ENCODE measurements at regions not wholly inside any gene's neighbourhood (a gene's known extent, or its start where the extent isn't known, plus 50 kb on each side); places are given as distances from the start of the nearest gene placed in this dataset.

DNA sequence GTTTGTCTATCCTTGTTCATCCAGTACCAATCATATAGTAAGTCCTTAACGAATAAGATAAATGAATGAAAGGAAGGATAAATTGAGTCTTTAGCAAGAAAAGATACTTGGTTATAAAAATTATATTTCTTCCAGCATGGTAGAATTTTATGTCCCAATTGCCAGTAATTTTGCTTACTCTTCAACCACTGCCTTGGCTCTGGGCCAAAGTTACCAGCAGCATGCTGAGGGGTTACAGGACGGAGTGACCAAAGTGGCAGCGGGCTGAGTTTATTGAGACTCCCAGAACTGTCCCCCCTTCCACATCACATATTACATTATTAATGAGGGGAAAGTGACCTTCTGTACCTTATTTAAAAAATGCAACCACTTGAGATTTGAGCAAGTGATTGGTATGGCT lies 121.7 kb downstream of the RASGEF1B start:
- Histone ChIP-seq H3K27me3 (no peaks in the 10 kb centered on the region), H3K27ac (no peak overlapping the region), H3K9me3 (no peaks in the 10 kb centered on the region), H3K4me3 (no peak overlapping the region), H3K4me1 (no peaks in the 10 kb centered on the region), H3K36me3 (no peaks in the 10 kb centered on the region)
- DNase-seq (ENCODE audit: low spot score in 2 of 2): no peak
- TF ChIP-seq POLR2A (IDR thresholded peaks at IDR 0.05) (no peak), EP300 (IDR thresholded peaks at IDR 0.05) (no peak), POLR2AphosphoS5 (IDR thresholded peaks at IDR 0.05) (no peak)
- TF ChIP-seq, protein P1, sequence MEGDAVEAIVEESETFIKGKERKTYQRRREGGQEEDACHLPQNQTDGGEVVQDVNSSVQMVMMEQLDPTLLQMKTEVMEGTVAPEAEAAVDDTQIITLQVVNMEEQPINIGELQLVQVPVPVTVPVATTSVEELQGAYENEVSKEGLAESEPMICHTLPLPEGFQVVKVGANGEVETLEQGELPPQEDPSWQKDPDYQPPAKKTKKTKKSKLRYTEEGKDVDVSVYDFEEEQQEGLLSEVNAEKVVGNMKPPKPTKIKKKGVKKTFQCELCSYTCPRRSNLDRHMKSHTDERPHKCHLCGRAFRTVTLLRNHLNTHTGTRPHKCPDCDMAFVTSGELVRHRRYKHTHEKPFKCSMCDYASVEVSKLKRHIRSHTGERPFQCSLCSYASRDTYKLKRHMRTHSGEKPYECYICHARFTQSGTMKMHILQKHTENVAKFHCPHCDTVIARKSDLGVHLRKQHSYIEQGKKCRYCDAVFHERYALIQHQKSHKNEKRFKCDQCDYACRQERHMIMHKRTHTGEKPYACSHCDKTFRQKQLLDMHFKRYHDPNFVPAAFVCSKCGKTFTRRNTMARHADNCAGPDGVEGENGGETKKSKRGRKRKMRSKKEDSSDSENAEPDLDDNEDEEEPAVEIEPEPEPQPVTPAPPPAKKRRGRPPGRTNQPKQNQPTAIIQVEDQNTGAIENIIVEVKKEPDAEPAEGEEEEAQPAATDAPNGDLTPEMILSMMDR (IDR thresholded peaks at IDR 0.05): no peak
- 91% methylated on average over 3 of the region's 3 CpGs for WGBS

DNA sequence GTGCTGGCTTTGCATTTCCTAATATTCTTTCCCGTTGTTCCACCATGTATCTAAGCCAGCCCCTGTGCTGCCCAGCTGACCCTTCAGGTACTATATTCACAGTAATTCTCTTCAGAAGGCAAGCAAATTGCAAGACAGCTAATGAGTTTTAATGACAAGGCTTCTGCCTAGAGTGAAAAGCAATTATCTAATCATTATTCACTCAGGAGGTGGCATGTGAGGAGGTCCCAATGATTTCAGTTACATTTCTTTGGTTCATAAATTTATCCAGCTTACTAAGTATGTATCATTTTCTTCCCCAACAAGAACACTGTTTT lies 123.0 kb downstream of the RASGEF1B start:
- 60% methylated on average over 1 of the region's 1 CpG for WGBS
- Histone ChIP-seq H3K4me1 (no peaks in the 10 kb centered on the region), H3K27ac (no peak overlapping the region), H3K27me3 (no peaks in the 10 kb centered on the region), H3K4me3 (no peak overlapping the region), H3K9me3 (no peaks in the 10 kb centered on the region), H3K36me3 (no peaks in the 10 kb centered on the region)
- no peak for DNase-seq (ENCODE audit: low spot score in 2 of 2)
- TF ChIP-seq POLR2A (IDR thresholded peaks at IDR 0.05) (no peak), EP300 (IDR thresholded peaks at IDR 0.05) (no peak), POLR2AphosphoS5 (IDR thresholded peaks at IDR 0.05) (no peak)
- TF ChIP-seq, protein P1 (IDR thresholded peaks at IDR 0.05): no peak

DNA sequence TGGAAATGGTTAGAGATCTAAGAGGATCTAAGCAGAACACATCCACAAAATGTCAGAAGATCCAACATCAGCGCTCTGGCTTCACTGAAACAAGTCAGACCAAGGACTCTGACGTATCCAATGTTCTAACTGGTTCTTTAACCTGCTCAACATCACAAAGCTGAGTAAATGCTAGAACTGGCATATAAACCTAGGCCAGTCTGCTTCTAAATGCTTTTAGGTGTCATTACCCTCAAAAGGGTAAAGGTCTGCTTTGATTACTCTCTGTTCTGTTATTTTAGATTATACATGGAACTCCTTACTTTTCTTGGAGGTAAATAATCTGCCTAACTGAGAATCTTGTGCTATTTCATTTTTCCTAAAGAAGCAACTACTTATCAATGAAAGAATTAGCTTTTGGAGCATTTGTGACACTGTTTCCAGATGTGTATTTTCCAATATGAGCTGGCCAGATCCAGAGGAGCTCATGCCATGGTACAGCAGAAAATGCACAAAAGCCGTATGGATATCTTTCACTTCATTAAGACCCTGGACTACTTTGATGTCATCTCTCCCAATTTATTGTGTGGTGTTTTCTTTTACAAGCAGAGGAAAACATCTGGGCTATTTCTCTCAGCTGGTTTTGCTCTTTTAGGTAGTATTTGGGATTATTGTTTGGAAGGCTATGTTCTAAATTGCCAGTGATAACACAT lies 123.5 kb downstream of the RASGEF1B start:
- no peak for DNase-seq (ENCODE audit: low spot score in 2 of 2)
- no peak overlapping the region for H3K27ac ChIP-seq
- WGBS: 85% methylated on average over 3 of the region's 3 CpGs

DNA sequence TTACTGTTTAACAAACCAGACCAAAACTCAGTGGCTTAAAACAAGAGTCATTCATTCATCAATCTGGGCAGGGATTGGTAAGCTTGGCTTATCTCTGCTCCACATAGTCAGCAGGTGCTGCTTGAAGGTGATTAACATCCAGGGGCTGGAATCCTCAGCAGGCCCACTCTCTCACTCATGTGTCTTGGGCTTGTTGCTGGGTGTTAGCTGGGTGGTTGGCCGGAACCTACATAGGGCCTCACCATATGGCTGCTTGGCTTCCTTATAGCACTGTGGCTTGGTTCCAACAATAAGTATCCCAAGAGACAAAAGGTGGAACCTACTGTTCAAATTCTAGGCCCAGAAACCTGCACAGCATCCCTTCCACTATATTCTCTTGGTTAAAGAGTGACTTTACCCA lies 125.0 kb downstream of the RASGEF1B start:
- no peaks in the 10 kb centered on the region for H3K27me3 ChIP-seq
- WGBS: no CpG with 5 or more reads among the region's 1 CpG

More for the DNA sequence above, 123.5 kb downstream of the RASGEF1B start:
- TF ChIP-seq EP300 (IDR thresholded peaks at IDR 0.05) (no peak), POLR2A (IDR thresholded peaks at IDR 0.05) (no peak), POLR2AphosphoS5 (IDR thresholded peaks at IDR 0.05) (no peak)
- TF ChIP-seq, protein P1 (IDR thresholded peaks at IDR 0.05): no peak
- no peaks in the 10 kb centered on the region for H3K4me1 ChIP-seq
- no peaks in the 10 kb centered on the region for H3K36me3 ChIP-seq
- H3K27me3 ChIP-seq: no peaks in the 10 kb centered on the region
- H3K9me3 ChIP-seq: no peaks in the 10 kb centered on the region
- H3K4me3 ChIP-seq: no peak overlapping the region

DNA sequence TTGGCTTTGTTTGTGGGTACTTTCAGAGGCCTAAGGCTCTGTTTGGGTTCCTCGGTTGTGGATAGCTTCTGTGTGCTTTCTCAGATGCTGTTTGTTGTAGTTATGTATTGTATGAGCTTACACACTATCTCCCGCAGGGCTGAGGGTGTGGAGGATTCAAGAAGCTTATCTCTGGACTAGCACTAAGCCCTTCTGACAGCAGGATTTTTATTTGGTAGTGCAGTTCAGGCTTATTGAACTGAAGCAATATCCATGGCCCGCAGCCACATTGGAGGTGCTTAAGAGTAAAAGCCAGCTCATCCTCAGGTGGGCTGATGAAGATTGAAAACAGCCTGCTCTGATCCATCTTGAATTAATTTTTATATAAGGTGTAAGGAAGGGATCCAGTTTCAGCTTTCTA lies 128.2 kb downstream of the RASGEF1B start:
- TF ChIP-seq POLR2A (IDR thresholded peaks at IDR 0.05): no peak
- no peak for TF ChIP-seq POLR2AphosphoS5 (IDR thresholded peaks at IDR 0.05)
- TF ChIP-seq, protein P1 (IDR thresholded peaks at IDR 0.05): no peak
- no peak for TF ChIP-seq EP300 (IDR thresholded peaks at IDR 0.05)
- no peak overlapping the region for H3K4me3 ChIP-seq
- no peak overlapping the region for H3K27ac ChIP-seq
- H3K36me3 ChIP-seq: no peaks in the 10 kb centered on the region
- no peaks in the 10 kb centered on the region for H3K4me1 ChIP-seq
- WGBS: 80% methylated on average over 3 of the region's 3 CpGs
- H3K9me3 ChIP-seq: no peaks in the 10 kb centered on the region
- no peak for DNase-seq (ENCODE audit: low spot score in 2 of 2)
- H3K27me3 ChIP-seq: no peaks in the 10 kb centered on the region

More for the DNA sequence above, 125.0 kb downstream of the RASGEF1B start:
- Histone ChIP-seq H3K9me3 (no peaks in the 10 kb centered on the region), H3K27ac (no peak overlapping the region), H3K36me3 (no peaks in the 10 kb centered on the region), H3K4me3 (no peak overlapping the region), H3K4me1 (no peaks in the 10 kb centered on the region)
- DNase-seq (ENCODE audit: low spot score in 2 of 2): no peak
- TF ChIP-seq EP300 (IDR thresholded peaks at IDR 0.05) (no peak), POLR2AphosphoS5 (IDR thresholded peaks at IDR 0.05) (no peak), POLR2A (IDR thresholded peaks at IDR 0.05) (no peak)
- TF ChIP-seq, protein P1 (IDR thresholded peaks at IDR 0.05): no peak

All from suprapubic skin (tissue), 4 donors.